Mesenchymal stem cell (in vitro differentiated cells and primary cell): ENCODE measurements at regions not wholly inside any gene's neighbourhood (a gene's known extent, or its start where the extent isn't known, plus 50 kb on each side); places are given as distances from the start of the nearest gene placed in this dataset.

Source experiments
- DNase-seq: peaks from one replicate; pipeline ENCODE4 v3.0.0-alpha.2; 2013
- H2AFZ ChIP-seq: one replicate; pipeline ENCODE4 v1.6.1; 2013; ENCODE audit warnings: low read depth, mild to moderate bottlenecking, control low read depth, inconsistent platforms, low read length, moderate library complexity
- H2AK5ac ChIP-seq: 2 replicates; pipeline ENCODE4 v1.6.1; 2013; ENCODE audit warnings: low read length, moderate library complexity, mild to moderate bottlenecking, inconsistent platforms; ENCODE audit not compliant: severe bottlenecking
- H2BK120ac ChIP-seq: one replicate; pipeline ENCODE4 v1.6.1; 2013; ENCODE audit warnings: low read depth, mild to moderate bottlenecking, inconsistent platforms, low read length, moderate library complexity
- H2BK12ac ChIP-seq, 2 experiments: one replicate each; pipeline ENCODE4 v1.6.1; 2013; ENCODE audit warnings: inconsistent platforms in 2 of 2, low read length in 2 of 2, mild to moderate bottlenecking in 2 of 2, moderate library complexity in 2 of 2, control low read depth in 1 of 2
- H2BK15ac ChIP-seq: one replicate; pipeline ENCODE4 v1.6.1; 2013; ENCODE audit warnings: mild to moderate bottlenecking, low read depth, inconsistent platforms; ENCODE audit not compliant: poor library complexity, severe bottlenecking
- H2BK5ac ChIP-seq: 2 replicates; pipeline ENCODE4 v1.6.1; 2013; ENCODE audit warnings: low read depth, mild to moderate bottlenecking, low read length, control low read depth, inconsistent platforms; ENCODE audit not compliant: poor library complexity, severe bottlenecking
- H3K14ac ChIP-seq, 2 experiments: one replicate each; pipeline ENCODE4 v1.6.1; 2013; ENCODE audit warnings: inconsistent platforms in 2 of 2, low read length in 2 of 2, control low read depth in 1 of 2, mild to moderate bottlenecking in 1 of 2, moderate library complexity in 1 of 2
- H3K18ac ChIP-seq, 2 experiments: one replicate each; pipeline ENCODE4 v1.6.1; 2013; ENCODE audit warnings: inconsistent platforms in 2 of 2, low read length in 2 of 2, control low read depth in 1 of 2, low read depth in 1 of 2, mild to moderate bottlenecking in 1 of 2
- H3K23ac ChIP-seq, 2 experiments: one replicate each; pipeline ENCODE4 v1.6.1; 2013; ENCODE audit warnings: inconsistent platforms in 2 of 2, low read length in 2 of 2, mild to moderate bottlenecking in 2 of 2, moderate library complexity in 2 of 2, control low read depth in 1 of 2
- H3K27ac ChIP-seq: 2 replicates; pipeline ENCODE4 v1.5.1; 2013; ENCODE audit warnings: mild to moderate bottlenecking, moderate library complexity, low read length, control low read depth, inconsistent platforms; ENCODE audit not compliant: poor library complexity, severe bottlenecking
- H3K27me3 ChIP-seq, 2 experiments: 2 replicates each; pipeline versions ENCODE4 v1.6.1 to v1.7.0; 2013; ENCODE audit warnings: low read length in 2 of 2, mild to moderate bottlenecking in 2 of 2, moderate library complexity in 2 of 2, control low read depth in 1 of 2, inconsistent platforms in 1 of 2; ENCODE audit not compliant: control insufficient read depth in 1 of 2, insufficient read depth in 1 of 2
- H3K36me3 ChIP-seq, 2 experiments: 2 replicates each; pipeline versions ENCODE4 v1.6.1 to v1.7.0; 2013; ENCODE audit warnings: low read length in 2 of 2, control low read depth in 1 of 2, inconsistent platforms in 1 of 2, low read depth in 1 of 2, mild to moderate bottlenecking in 1 of 2; ENCODE audit not compliant: insufficient read depth in 2 of 2, control insufficient read depth in 1 of 2
- H3K4ac ChIP-seq, 2 experiments: one replicate each; pipeline ENCODE4 v1.6.1; 2013; ENCODE audit warnings: inconsistent platforms in 2 of 2, low read length in 2 of 2, mild to moderate bottlenecking in 2 of 2, moderate library complexity in 2 of 2, control low read depth in 1 of 2, low read depth in 1 of 2
- H3K4me1 ChIP-seq: 2 replicates; pipeline ENCODE4 v1.6.1; 2013; ENCODE audit warnings: low read depth, low read length, control low read depth; ENCODE audit not compliant: control insufficient read depth, insufficient read depth
- H3K4me2 ChIP-seq: 2 replicates; pipeline ENCODE4 v1.6.1; 2013; ENCODE audit warnings: low read length, mild to moderate bottlenecking, inconsistent platforms; ENCODE audit not compliant: poor library complexity, severe bottlenecking
- H3K4me3 ChIP-seq, 2 experiments: 2 replicates each; pipeline versions ENCODE4 v1.5.1 to v1.7.0; 2013; ENCODE audit warnings: low read length in 2 of 2, mild to moderate bottlenecking in 2 of 2, control low read depth in 1 of 2, low read depth in 1 of 2; ENCODE audit not compliant: insufficient read depth in 1 of 2
- H3K79me1 ChIP-seq: replicated peaks from 2 replicates; pipeline ENCODE4 v1.6.1; 2013; ENCODE audit warnings: mild to moderate bottlenecking, control low read depth, low read length, inconsistent platforms; ENCODE audit not compliant: poor library complexity, severe bottlenecking
- H3K9ac ChIP-seq: 2 replicates; pipeline ENCODE4 v1.7.0; 2013; ENCODE audit warnings: mild to moderate bottlenecking, low read length, moderate library complexity
- H3K9me3 ChIP-seq: 2 replicates; pipeline ENCODE4 v1.7.0; 2013; ENCODE audit warnings: mild to moderate bottlenecking, low read length; ENCODE audit not compliant: control insufficient read depth
- H4K8ac ChIP-seq: one replicate; pipeline ENCODE4 v1.6.1; 2013; ENCODE audit warnings: inconsistent platforms, mild to moderate bottlenecking, low read length, moderate library complexity
- H4K91ac ChIP-seq: one replicate; pipeline ENCODE4 v1.6.1; 2013; ENCODE audit warnings: mild to moderate bottlenecking, low read length, inconsistent platforms
- WGBS: methylation state at CpG from one replicate; pipeline ENCODE4 v1.1.7; 2013; ENCODE audit warnings: mixed read lengths; 5-methylcytosine and 5-hydroxymethylcytosine counted together

DNA sequence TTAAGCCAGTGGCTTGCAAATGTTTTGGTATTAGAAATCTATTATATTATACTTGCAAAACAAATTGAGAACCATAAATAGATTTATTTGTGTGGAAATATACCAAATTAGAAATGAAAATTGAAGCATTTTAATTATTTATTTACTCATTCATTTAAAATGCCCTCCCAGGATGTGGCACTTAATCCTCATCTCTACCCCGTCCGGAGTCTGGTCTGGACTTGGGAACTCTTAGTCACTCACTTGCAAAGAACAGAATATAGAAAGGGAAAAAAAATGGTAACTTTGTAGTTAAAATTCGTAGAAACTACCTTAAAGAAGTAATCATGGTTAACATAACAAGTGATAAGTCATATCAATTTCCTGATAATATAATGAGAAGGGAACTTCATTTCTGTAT is 775.9 kb upstream of the INTU start:
- H2AFZ ChIP-seq: no peak overlapping the region
- H4K8ac ChIP-seq: no peak overlapping the region
- H3K4ac ChIP-seq: no peak overlapping the region
- WGBS: no CpG with 5 or more reads among the region's 3 CpGs
- H2BK120ac ChIP-seq: no peak overlapping the region
- H3K18ac ChIP-seq: no peak overlapping the region
- H3K27me3 ChIP-seq: no peaks in the 10 kb centered on the region
- no peaks in the 10 kb centered on the region for H3K79me1 ChIP-seq
- H2AK5ac ChIP-seq: no peak overlapping the region
- no peaks in the 10 kb centered on the region for H3K4me1 ChIP-seq
- no peak overlapping the region for H3K4me3 ChIP-seq
- no peaks in the 10 kb centered on the region for H3K9me3 ChIP-seq
- H4K91ac ChIP-seq: no peak overlapping the region
- H3K4me2 ChIP-seq: no peak overlapping the region
- H3K27ac ChIP-seq: no peak overlapping the region
- no peak overlapping the region for H3K14ac ChIP-seq
- DNase-seq: no peak
- no peak overlapping the region for H2BK5ac ChIP-seq
- no peaks in the 10 kb centered on the region for H3K36me3 ChIP-seq
- H3K9ac ChIP-seq: no peak overlapping the region
- no peak overlapping the region for H2BK12ac ChIP-seq
- H3K23ac ChIP-seq: no peak overlapping the region
- no peak overlapping the region for H2BK15ac ChIP-seq

DNA sequence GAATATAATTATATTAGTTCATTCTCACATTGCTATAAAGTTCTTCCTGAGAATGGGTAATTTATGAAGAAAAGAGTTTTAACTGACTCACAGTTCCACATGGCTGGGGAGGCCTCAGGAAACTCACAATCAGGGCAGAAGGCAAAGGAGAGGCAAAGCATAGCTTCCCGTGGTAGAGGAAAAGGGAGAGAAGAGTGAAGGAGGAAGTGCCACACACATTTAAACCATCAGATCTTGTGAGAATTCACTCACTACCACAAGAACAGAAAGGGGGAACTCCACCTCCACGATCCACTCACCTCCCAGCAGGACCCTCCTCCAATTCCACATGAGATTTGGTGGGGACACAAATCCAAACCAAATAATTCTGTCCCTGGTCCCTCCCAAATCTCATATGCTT is 773.4 kb upstream of the INTU start:
- no peak overlapping the region for H3K18ac ChIP-seq
- H2AK5ac ChIP-seq: no peak overlapping the region
- no peak overlapping the region for H3K4me2 ChIP-seq
- H4K91ac ChIP-seq: no peak overlapping the region
- H3K4me3 ChIP-seq: no peak overlapping the region
- H3K79me1 ChIP-seq: no peaks in the 10 kb centered on the region
- H2BK5ac ChIP-seq: no peak overlapping the region
- no peak overlapping the region for H3K4ac ChIP-seq
- H4K8ac ChIP-seq: no peak overlapping the region
- no peak overlapping the region for H2BK15ac ChIP-seq
- no peaks in the 10 kb centered on the region for H3K4me1 ChIP-seq
- WGBS: 95% methylated on average over 1 of the region's 2 CpGs
- no peak overlapping the region for H3K23ac ChIP-seq
- H2BK12ac ChIP-seq: no peak overlapping the region
- DNase-seq: no peak
- H3K27ac ChIP-seq: no peak overlapping the region
- H3K36me3 ChIP-seq: no peaks in the 10 kb centered on the region
- H3K27me3 ChIP-seq: no peaks in the 10 kb centered on the region
- H2AFZ ChIP-seq: no peak overlapping the region
- no peak overlapping the region for H3K14ac ChIP-seq
- no peak overlapping the region for H2BK120ac ChIP-seq
- no peak overlapping the region for H3K9ac ChIP-seq
- H3K9me3 ChIP-seq: no peaks in the 10 kb centered on the region

DNA sequence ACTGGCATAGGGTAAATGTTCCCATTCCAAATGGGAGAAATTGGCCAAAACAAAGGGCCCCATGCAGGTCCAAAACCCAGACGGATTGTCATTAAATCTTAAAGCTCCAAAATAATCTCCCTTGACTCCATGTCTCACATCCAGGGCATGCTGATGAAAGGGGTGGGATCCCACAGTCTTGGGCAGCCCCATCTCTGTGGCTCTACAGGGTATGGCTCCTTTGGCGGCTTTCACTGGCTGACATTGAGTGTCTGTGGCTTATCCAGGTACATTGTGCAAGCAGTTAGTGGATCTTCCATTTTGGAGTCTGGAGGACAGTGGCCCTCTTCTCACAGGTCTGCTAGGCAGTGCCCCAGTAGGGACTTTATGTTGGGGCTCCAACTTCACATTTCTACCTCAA is 772.9 kb upstream of the INTU start:
- Histone ChIP-seq H2AK5ac (no peak overlapping the region), H3K27ac (no peak overlapping the region), H2BK15ac (no peak overlapping the region), H4K8ac (no peak overlapping the region), H3K4ac (no peak overlapping the region), H3K79me1 (no peaks in the 10 kb centered on the region), H2BK12ac (no peak overlapping the region), H3K9me3 (no peaks in the 10 kb centered on the region), H3K36me3 (no peaks in the 10 kb centered on the region), H3K4me1 (no peaks in the 10 kb centered on the region), H3K18ac (no peak overlapping the region), H3K14ac (no peak overlapping the region), H2BK120ac (no peak overlapping the region), H3K23ac (no peak overlapping the region), H3K9ac (no peak overlapping the region), H3K4me2 (no peak overlapping the region), H4K91ac (no peak overlapping the region), H2BK5ac (no peak overlapping the region), H3K4me3 (no peak overlapping the region), H3K27me3 (no peaks in the 10 kb centered on the region), H2AFZ (no peak overlapping the region)
- 100% methylated on average over 2 of the region's 2 CpGs for WGBS
- DNase-seq: no peak

DNA sequence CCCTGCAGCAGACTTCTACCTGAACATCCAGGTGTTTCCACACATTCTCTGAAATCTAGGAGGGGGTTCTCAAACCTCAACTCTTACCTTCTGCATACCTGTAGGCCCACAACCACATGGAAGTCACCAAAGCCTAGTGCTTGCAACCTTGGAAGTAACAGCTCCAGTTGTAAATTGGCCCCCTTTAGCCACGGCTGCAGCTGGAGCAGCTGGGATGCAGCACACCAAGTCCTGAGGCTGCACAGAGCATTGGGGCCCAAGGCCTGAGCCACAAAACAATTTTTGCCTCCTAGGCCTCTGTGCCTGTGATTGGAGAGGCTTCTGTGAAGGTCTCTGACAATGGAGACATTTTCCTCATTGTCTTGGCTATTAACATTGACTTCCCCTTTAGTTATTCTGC is 772.4 kb upstream of the INTU start:
- no peak overlapping the region for H3K4ac ChIP-seq
- H4K91ac ChIP-seq: no peak overlapping the region
- no peak overlapping the region for H2BK12ac ChIP-seq
- H3K4me2 ChIP-seq: no peak overlapping the region
- no peaks in the 10 kb centered on the region for H3K4me1 ChIP-seq
- no peak overlapping the region for H2AFZ ChIP-seq
- H2BK15ac ChIP-seq: no peak overlapping the region
- H3K27ac ChIP-seq: no peak overlapping the region
- WGBS: 79% methylated on average over 1 of the region's 1 CpG
- H3K9me3 ChIP-seq: no peaks in the 10 kb centered on the region
- no peak overlapping the region for H4K8ac ChIP-seq
- no peak overlapping the region for H3K18ac ChIP-seq
- no peaks in the 10 kb centered on the region for H3K79me1 ChIP-seq
- H3K4me3 ChIP-seq: no peak overlapping the region
- no peak overlapping the region for H3K23ac ChIP-seq
- H3K36me3 ChIP-seq: no peaks in the 10 kb centered on the region
- H2BK5ac ChIP-seq: no peak overlapping the region
- H2BK120ac ChIP-seq: no peak overlapping the region
- H3K9ac ChIP-seq: no peak overlapping the region
- H2AK5ac ChIP-seq: no peak overlapping the region
- H3K14ac ChIP-seq: no peak overlapping the region
- no peaks in the 10 kb centered on the region for H3K27me3 ChIP-seq
- no peak for DNase-seq
